Muscle layer of duodenum (tissue), 2 donors: ENCODE measurements at regions not wholly inside any gene's neighbourhood (a gene's known extent, or its start where the extent isn't known, plus 50 kb on each side); places are given as distances from the start of the nearest gene placed in this dataset.
A peak's percentile ranks its signal among the peaks of the same experiment; 100 is the strongest.

Source experiments
- H3K27ac ChIP-seq: one replicate; pipeline ENCODE4 v1.7.0; 2013; ENCODE audit warnings: mild to moderate bottlenecking, low read length
- H3K27me3 ChIP-seq: one replicate; pipeline ENCODE4 v1.7.0; 2013; ENCODE audit warnings: low read depth, mild to moderate bottlenecking, control low read depth, low read length
- H3K36me3 ChIP-seq, 2 donors: one replicate each; pipeline ENCODE4 v1.7.0; 2013; ENCODE audit warnings: low read length in 2 of 2, control low read depth in 1 of 2, mild to moderate bottlenecking in 1 of 2; ENCODE audit not compliant: insufficient read depth in 2 of 2, control insufficient read depth in 1 of 2
- H3K4me1 ChIP-seq, 2 donors: one replicate each; pipeline ENCODE4 v1.7.0; 2013; ENCODE audit warnings: low read length in 2 of 2, mild to moderate bottlenecking in 2 of 2, control low read depth in 1 of 2, moderate library complexity in 1 of 2; ENCODE audit not compliant: insufficient read depth in 2 of 2, control insufficient read depth in 1 of 2
- H3K4me3 ChIP-seq, 2 donors: one replicate each; pipeline ENCODE4 v1.7.0; 2013; ENCODE audit warnings: low read length in 2 of 2, low read depth in 1 of 2, mild to moderate bottlenecking in 1 of 2
- H3K9me3 ChIP-seq, 2 donors: one replicate each; pipeline ENCODE4 v1.7.0; 2013; ENCODE audit warnings: low read length in 2 of 2, control low read depth in 1 of 2, mild to moderate bottlenecking in 1 of 2; ENCODE audit not compliant: control insufficient read depth in 1 of 2
- donor health status: healthy.

GRCh38 chr17:77388384-77389306 is 247.9 kb downstream of the SEC14L1 start:
- no peaks in the 10 kb centered on the region for H3K27me3 ChIP-seq
- no peak overlapping the region for H3K27ac ChIP-seq
- peaks cover 38 to 89% of the 10 kb centered on the region in 2 donors for H3K4me1 ChIP-seq
- no peaks in the 10 kb centered on the region for H3K36me3 ChIP-seq
- H3K9me3 ChIP-seq: no peaks in the 10 kb centered on the region
- H3K4me3 ChIP-seq: peak overlapping the region in 1 of 2 donors; percentile 41

- H3K27me3 ChIP-seq: no peaks in the 10 kb centered on the region
- no peaks in the 10 kb centered on the region for H3K36me3 ChIP-seq
- H3K4me3 ChIP-seq: no peak overlapping the region
- no peaks in the 10 kb centered on the region for H3K9me3 ChIP-seq
- H3K27ac ChIP-seq: peak overlapping the region; percentile 39
- peaks cover 44 to 86% of the 10 kb centered on the region in 2 donors for H3K4me1 ChIP-seq
Measured at GRCh38 chr17:77390870-77391269, 250.1 kb downstream of the SEC14L1 start.

GRCh38 chr17:77391668-77392375 is 251.1 kb downstream of the SEC14L1 start:
- H3K4me1 ChIP-seq: peaks cover 41 to 77% of the 10 kb centered on the region in 2 donors
- H3K36me3 ChIP-seq: no peaks in the 10 kb centered on the region
- no peaks in the 10 kb centered on the region for H3K27me3 ChIP-seq
- H3K9me3 ChIP-seq: no peaks in the 10 kb centered on the region
- H3K4me3 ChIP-seq: peak overlapping the region in 1 of 2 donors; percentile 16
- peak overlapping the region; percentile 53 for H3K27ac ChIP-seq

DNA sequence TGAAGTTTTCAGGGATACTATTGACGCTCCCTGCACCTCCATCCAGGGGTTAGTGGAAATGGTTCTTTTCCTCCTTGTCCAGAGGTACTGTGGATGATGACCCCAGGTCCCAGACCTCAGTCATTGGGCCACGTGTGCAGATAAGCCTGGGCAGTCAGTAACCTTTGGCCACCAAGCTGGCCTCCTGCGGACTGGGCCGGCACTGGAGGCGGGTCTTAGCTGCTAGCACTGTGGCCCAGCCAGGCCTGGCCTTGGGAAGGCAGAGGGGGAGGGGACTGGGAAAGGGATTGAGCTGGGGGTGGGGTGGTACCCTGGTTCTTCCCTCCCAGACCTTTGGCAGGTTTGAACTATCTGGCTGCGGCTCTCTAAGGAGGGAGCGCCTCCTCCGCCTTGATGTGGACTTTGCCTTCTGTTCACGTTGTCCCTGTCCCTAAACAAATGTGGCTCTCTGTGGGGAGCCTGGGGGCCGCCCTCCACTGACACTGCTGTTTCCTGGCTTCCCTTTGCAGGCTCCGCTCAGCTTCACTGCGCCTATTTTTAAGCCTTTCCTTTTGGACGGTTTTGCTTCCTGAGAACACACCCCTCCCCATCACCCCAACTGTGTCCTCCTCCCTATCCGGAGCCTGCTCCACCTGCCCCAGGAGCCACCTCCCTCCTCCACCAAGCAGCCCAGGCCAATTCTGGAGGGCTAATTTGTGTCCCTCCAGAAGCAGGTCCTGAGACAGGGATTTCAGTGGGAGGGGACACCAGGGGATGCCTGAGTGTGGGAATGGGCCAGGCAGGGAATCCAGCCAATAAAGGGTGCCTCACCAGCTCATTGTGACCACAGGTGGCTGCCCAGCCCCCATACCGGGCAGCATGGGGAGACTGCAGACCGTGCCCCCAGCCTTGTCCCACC is 251.9 kb downstream of the SEC14L1 start:
- Histone ChIP-seq H3K4me1 (peaks cover 41 to 69% of the 10 kb centered on the region in 2 donors), H3K4me3 (peak overlapping the region in 1 of 2 donors; percentile 16), H3K27ac (peak overlapping the region; percentile 53), H3K27me3 (no peaks in the 10 kb centered on the region), H3K9me3 (no peaks in the 10 kb centered on the region), H3K36me3 (no peaks in the 10 kb centered on the region)

DNA sequence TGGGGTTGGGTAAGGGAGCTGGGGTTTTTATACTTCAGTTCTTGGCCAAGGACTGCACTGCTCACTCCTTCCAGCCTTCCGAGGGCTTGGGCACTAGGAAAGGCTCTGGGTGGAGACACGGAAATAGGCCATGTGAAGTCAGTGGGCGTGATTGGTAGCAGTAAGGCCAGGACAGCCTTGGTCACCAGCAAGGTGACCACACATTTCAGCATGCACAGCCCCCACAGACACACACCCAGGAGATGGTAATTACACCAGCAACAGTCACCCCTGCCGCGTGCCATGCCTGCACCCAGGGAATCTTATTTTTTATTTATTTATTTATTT is 252.5 kb downstream of the SEC14L1 start:
- peak overlapping the region in 1 of 2 donors; percentile 13 for H3K4me3 ChIP-seq

DNA sequence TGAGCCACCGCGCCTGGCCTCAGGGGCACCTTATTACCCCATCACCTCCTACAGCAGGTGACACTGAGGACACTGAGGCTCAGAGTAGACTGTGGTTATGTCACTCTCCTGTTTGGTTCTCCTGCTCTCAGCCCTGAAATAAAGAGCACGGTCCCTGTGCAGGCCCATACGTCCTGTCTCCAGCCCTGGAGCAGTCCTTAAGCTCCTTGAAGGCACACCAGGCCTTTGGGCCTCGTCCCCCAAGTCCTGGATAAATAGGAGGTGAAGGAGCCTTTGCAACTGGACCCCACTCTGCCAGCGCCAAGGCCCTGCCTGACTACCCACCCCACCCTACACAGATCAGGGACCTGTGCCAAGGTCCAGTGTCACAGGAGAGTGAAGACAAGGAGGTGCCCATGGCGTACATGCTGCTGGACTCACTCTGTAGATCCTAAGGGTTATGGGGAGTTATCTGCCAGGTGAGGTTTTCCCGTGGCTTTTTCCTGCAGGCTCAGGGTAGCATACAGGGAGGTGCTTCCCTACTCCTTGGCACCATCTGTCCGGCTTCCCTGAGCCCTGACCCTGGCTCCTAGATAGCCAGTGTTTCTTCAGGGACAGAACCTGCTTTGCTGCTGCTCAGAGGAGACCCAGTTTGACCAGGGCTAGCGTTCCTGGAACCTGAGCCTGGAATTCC is 253.2 kb downstream of the SEC14L1 start:
- Histone ChIP-seq H3K27ac (peak overlapping the region; percentile 8), H3K9me3 (no peaks in the 10 kb centered on the region), H3K4me1 (peaks cover 36 to 56% of the 10 kb centered on the region in 2 donors), H3K36me3 (no peaks in the 10 kb centered on the region), H3K4me3 (no peak overlapping the region), H3K27me3 (no peaks in the 10 kb centered on the region)

More for the DNA sequence above, 252.5 kb downstream of the SEC14L1 start:
- no peaks in the 10 kb centered on the region for H3K9me3 ChIP-seq
- peaks cover 41 to 64% of the 10 kb centered on the region in 2 donors for H3K4me1 ChIP-seq
- no peaks in the 10 kb centered on the region for H3K36me3 ChIP-seq
- H3K27me3 ChIP-seq: no peaks in the 10 kb centered on the region
- peak overlapping the region; percentile 53 for H3K27ac ChIP-seq

DNA sequence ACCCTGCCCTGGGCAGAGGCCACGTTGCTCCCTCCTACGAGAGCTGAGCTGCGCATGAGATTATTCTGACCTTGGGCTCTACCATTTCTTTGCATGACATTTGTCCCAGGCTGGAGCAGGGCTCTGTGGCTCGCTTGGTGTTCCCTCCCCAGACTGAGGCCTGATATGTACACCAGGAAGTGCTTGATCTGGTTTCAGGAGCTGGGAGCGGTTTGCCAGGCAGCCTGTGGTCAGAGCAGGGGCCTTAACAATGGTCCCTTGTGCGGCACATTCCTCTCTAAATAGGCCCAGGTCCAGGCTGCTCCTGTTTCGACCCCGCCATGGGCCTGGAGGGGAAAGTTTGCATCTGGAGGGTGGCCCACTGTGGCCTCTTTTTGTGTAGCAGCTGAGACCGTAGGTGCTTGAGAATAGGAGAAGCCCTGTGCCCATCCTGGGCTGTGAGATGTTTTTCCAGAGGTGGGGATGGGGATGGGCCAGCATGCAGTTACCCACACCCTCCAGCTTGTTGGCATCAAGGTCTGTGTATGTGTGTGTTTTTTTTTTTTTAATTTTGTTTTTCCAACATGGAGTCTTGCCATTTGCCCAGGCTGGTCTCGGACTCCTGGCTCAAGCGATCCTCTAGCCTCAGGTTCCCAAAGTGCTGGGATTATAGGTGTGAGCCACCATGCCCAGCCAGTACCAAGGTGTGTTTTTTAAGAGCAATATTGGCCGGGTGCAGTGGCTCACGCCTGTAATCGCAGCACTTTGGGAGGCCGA is 253.9 kb downstream of the SEC14L1 start:
- Histone ChIP-seq H3K4me1 (peaks cover 36 to 52% of the 10 kb centered on the region in 2 donors), H3K36me3 (no peaks in the 10 kb centered on the region), H3K27ac (peak overlapping the region; percentile 8), H3K9me3 (no peaks in the 10 kb centered on the region), H3K27me3 (no peaks in the 10 kb centered on the region), H3K4me3 (no peak overlapping the region)

- Histone ChIP-seq H3K4me3 (no peak overlapping the region), H3K9me3 (no peaks in the 10 kb centered on the region), H3K27me3 (no peaks in the 10 kb centered on the region), H3K4me1 (peaks cover 36 to 55% of the 10 kb centered on the region in 2 donors), H3K36me3 (no peaks in the 10 kb centered on the region), H3K27ac (no peak overlapping the region)
Measured at GRCh38 chr17:77395501-77396048, 254.8 kb downstream of the SEC14L1 start.

DNA sequence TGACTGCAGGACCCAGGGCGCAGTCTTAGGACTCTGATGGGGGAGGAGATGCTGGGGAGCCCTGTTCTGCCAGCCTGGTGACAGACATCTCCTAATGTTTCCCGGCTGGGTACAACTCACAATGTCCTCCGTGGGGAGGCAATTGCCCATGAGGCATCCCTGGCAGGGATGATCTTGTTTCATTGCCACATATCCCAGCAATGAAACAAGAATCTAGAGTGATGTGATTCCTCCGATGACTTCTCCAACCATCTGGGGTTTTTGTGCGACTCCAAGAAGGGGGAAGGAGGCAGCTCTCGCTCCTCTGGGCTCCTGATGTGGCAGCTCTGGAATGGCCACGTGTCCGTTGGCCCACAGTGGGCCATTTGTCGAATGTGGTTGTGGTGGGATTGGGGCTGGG is 255.8 kb downstream of the SEC14L1 start:
- no peaks in the 10 kb centered on the region for H3K9me3 ChIP-seq
- H3K27me3 ChIP-seq: no peaks in the 10 kb centered on the region
- peaks cover 26 to 51% of the 10 kb centered on the region in 2 donors for H3K4me1 ChIP-seq
- H3K4me3 ChIP-seq: no peak overlapping the region
- H3K36me3 ChIP-seq: peaks cover 0 to under 1% of the 10 kb centered on the region in 2 donors
- H3K27ac ChIP-seq: no peak overlapping the region

DNA sequence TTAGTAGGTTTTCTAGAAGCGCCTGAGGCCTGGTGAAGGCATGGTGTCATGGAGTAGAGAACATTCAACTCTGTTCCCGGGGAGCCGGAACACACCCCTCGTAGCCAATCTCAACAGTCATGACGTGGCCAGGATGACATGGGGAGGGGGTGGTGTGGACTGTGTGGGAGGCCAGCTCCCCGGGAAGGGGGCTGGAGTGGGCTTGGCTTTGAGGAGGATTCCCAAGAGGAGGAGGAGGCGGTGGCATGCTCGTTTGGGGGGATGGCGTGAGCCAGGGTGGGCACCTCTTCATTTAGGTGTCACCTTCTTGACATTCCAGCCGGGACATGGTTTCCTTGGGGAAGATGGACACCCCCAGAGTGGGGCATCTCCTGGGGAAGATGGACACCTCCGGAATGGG is 257.5 kb downstream of the SEC14L1 start:
- Histone ChIP-seq H3K36me3 (peaks cover 0 to 16% of the 10 kb centered on the region in 2 donors), H3K9me3 (no peaks in the 10 kb centered on the region), H3K27ac (no peak overlapping the region), H3K27me3 (no peaks in the 10 kb centered on the region), H3K4me1 (peaks cover 11 to 43% of the 10 kb centered on the region in 2 donors), H3K4me3 (no peak overlapping the region)
